ENCODE measurements at regions not wholly inside any gene's neighbourhood (a gene's known extent, or its start where the extent isn't known, plus 50 kb on each side); places are given as distances from the start of the nearest gene placed in this dataset.
A peak's percentile ranks its signal among the peaks of the same experiment; 100 is the strongest.

GRCh38 chr1:239209591-239209990 lies 176.8 kb upstream of the CHRM3 start:
- no peak for DNase-seq

GRCh38 chr1:239204401-239204800 lies 182.0 kb upstream of the CHRM3 start:
- no peak for DNase-seq

- DNase-seq = no peak
Measured at GRCh38 chr1:239197871-239198270, 188.5 kb upstream of the CHRM3 start.

- DNase-seq = no peak
Measured at GRCh38 chr1:239189998-239190512, 196.3 kb upstream of the CHRM3 start.

GRCh38 chr1:239186487-239186886 lies 199.9 kb upstream of the CHRM3 start:
- no peak for DNase-seq

GRCh38 chr1:239185245-239185619 lies 201.1 kb upstream of the CHRM3 start:
- DNase-seq = no peak

- no peak for DNase-seq
Measured at GRCh38 chr1:239184561-239185244, 201.7 kb upstream of the CHRM3 start.

GRCh38 chr1:239178961-239179360 lies 207.4 kb upstream of the CHRM3 start:
- no peak for DNase-seq

- no peak for DNase-seq
Measured at GRCh38 chr1:239174880-239175279, 211.5 kb upstream of the CHRM3 start.

- no peak for DNase-seq
Measured at GRCh38 chr1:239170828-239171227, 215.5 kb upstream of the CHRM3 start.

- no peak for DNase-seq
Measured at GRCh38 chr1:239169276-239169675, 217.1 kb upstream of the CHRM3 start.

- DNase-seq = no peak
Measured at GRCh38 chr1:239164451-239165180, 221.8 kb upstream of the CHRM3 start.

- DNase-seq = no peak
Measured at GRCh38 chr1:239155466-239156091, 230.8 kb upstream of the CHRM3 start.

GRCh38 chr1:239151937-239152336 lies 234.4 kb upstream of the CHRM3 start:
- no peak for DNase-seq

GRCh38 chr1:239140968-239141367 lies 245.4 kb upstream of the CHRM3 start:
- DNase-seq = no peak

GRCh38 chr1:239139801-239140200 lies 246.6 kb upstream of the CHRM3 start:
- no peak for DNase-seq

- DNase-seq = no peak
Measured at GRCh38 chr1:239128541-239128940, 257.8 kb upstream of the CHRM3 start.

- DNase-seq = no peak
Measured at GRCh38 chr1:239126884-239127283, 259.5 kb upstream of the CHRM3 start.

- no peak for DNase-seq
Measured at GRCh38 chr1:239125893-239126292, 260.5 kb upstream of the CHRM3 start.

- DNase-seq = peak; percentile 2
Measured at GRCh38 chr1:239125027-239125426, 261.3 kb upstream of the CHRM3 start.

- DNase-seq = no peak
Measured at GRCh38 chr1:239123260-239123659, 263.1 kb upstream of the CHRM3 start.

GRCh38 chr1:239112101-239112935 lies 274.1 kb upstream of the CHRM3 start:
- DNase-seq = no peak

GRCh38 chr1:239107676-239108075 lies 278.7 kb upstream of the CHRM3 start:
- no peak for DNase-seq

All from fibroblast of skin of back (primary cell).